RWPE1 (cell line): ENCODE measurements at regions not wholly inside any gene's neighbourhood (a gene's known extent, or its start where the extent isn't known, plus 50 kb on each side); places are given as distances from the start of the nearest gene placed in this dataset.
A peak's percentile ranks its signal among the peaks of the same experiment; 100 is the strongest.

Source experiments
- CTCF ChIA-PET: fragments of 350-600 bp; sonication (Branson Sonifier 250); formaldehyde crosslinking; extraction: SDS; loops from one replicate; lab custom pipeline; 2021; lab: Yijun Ruan, JAX
- POLR2A ChIA-PET: fragments of 400-600 bp; formaldehyde crosslinking; extraction: SDS; loops from one replicate; lab custom pipeline; 2020; ENCODE audit warnings: antibody characterized with exemption; ENCODE audit not compliant: low non-redundant PET; lab: Yijun Ruan, JAX
- DNase-seq: peaks from one replicate; pipeline ENCODE4 v3.0.0; 2012; ENCODE audit warnings: low spot score
- H3K27ac ChIP-seq: fragments of 450-650 bp; 2 replicates; pipeline ENCODE4 v1.5.1; 2017
- CTCF ChIP-seq: fragments of 450-650 bp; conservative IDR thresholded peaks from 2 replicates; pipeline ENCODE4 v1.5.1; 2017; ENCODE audit warnings: low read depth, mild to moderate bottlenecking

GRCh38 chr3:81311321-81311720 lies 450.1 kb downstream of the GBE1 start:
- TF ChIP-seq CTCF = no peak
- ChIA-PET POLR2A (no interaction called here), CTCF (no interaction called here)
- no peak for DNase-seq
- H3K27ac ChIP-seq = no peak overlapping the region

GRCh38 chr3:81308306-81308705 lies 453.1 kb downstream of the GBE1 start:
- no peak overlapping the region for H3K27ac ChIP-seq
- POLR2A ChIA-PET = no interaction called here
- DNase-seq = no peak
- CTCF ChIA-PET = no interaction called here
- no peak for TF ChIP-seq CTCF

GRCh38 chr3:81307221-81307620 lies 454.2 kb downstream of the GBE1 start:
- POLR2A ChIA-PET = no interaction called here
- CTCF ChIA-PET = no interaction called here
- no peak overlapping the region for H3K27ac ChIP-seq
- DNase-seq = no peak
- TF ChIP-seq CTCF = no peak

- H3K27ac ChIP-seq = no peak overlapping the region
- no peak for TF ChIP-seq CTCF
- CTCF ChIA-PET = interaction anchor here (0.6 kb wide), 1 partner anchor 30 kb away, joined by 4 read pairs; no protein-coding TSS in a partner anchor
- POLR2A ChIA-PET = no interaction called here
- no peak for DNase-seq
These were observed 458.1 kb downstream of the GBE1 start for GRCh38 chr3:81303321-81303720.

GRCh38 chr3:81302045-81302444 lies 459.4 kb downstream of the GBE1 start:
- peak; percentile 19 for DNase-seq
- POLR2A ChIA-PET = no interaction called here
- H3K27ac ChIP-seq = no peak overlapping the region
- CTCF ChIA-PET = interaction anchor here (0.6 to 1.0 kb wide), 9 partner anchors 11 to 1901 kb away, joined by 3 to 5 read pairs (median 4); no protein-coding TSS in a partner anchor
- TF ChIP-seq CTCF = peak; percentile 75

- no peak overlapping the region for H3K27ac ChIP-seq
- DNase-seq = no peak
- CTCF ChIA-PET = interaction anchor here (1.0 kb wide), 1 partner anchor 19 kb away, joined by 4 read pairs; no protein-coding TSS in a partner anchor
- TF ChIP-seq CTCF = no peak
- POLR2A ChIA-PET = no interaction called here
These were observed 460.2 kb downstream of the GBE1 start for GRCh38 chr3:81301230-81301629.
